ENCODE measurements at regions not wholly inside any gene's neighbourhood (a gene's known extent, or its start where the extent isn't known, plus 50 kb on each side); places are given as distances from the start of the nearest gene placed in this dataset.

- DNase-seq (ENCODE audit: low read depth), result no peak
Measured at GRCh38 chr4:153034681-153035080, 98.6 kb downstream of the FHDC1 start.

DNA sequence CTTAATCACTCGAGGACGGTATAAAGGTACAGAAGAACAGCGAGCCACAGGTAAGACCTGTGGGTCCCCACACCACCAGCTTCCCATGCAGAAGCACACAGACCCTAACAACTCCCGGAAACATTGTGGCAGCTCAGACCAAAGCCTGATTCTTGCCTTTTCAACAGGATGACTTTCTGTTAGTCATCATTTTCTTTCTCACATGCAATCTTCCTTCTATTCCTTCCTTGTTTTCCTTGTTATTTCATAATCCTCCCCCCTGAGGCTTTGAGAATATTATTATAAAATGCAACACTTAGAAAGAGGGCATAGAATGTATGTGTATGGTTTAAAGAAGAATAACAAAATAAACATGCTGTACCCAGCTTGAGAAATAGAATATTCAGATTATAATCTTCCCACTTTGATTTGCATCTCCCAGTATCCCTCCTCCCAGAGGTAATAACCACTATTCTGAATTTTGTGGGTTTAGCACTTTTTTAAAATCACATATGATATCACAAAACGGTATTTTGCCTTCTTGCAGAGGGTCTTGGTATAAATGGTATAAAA lies 100.9 kb downstream of the FHDC1 start:
- DNase-seq (ENCODE audit: low read depth), result peak; percentile 51

GRCh38 chr4:153038623-153039311 lies 102.6 kb downstream of the FHDC1 start:
- DNase-seq (ENCODE audit: low read depth), result no peak

- no peak for DNase-seq (ENCODE audit: low read depth)
Measured at GRCh38 chr4:153039542-153040185, 103.5 kb downstream of the FHDC1 start.

DNA sequence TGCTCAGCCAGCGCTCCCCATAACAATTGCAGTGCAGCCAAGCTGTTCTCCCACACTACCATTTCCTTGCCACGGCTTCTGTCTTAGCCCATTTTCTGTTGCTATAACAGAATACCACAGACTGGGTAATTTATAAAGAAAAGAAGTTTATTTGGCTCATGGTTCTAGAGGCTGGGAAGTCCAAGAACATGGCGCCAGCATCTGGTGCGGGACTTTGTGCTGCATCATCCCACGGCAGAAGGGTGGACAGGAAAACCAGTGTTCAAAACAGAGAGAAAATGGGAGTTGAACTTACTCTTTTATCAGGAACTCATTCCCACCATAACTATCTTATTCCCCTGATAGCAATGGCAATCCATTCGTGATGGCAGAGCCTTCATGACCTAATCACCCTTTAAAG lies 104.6 kb downstream of the FHDC1 start:
- no peak for DNase-seq (ENCODE audit: low read depth)

GRCh38 chr4:153044036-153044435 lies 107.9 kb downstream of the FHDC1 start:
- no peak for DNase-seq (ENCODE audit: low read depth)

DNA sequence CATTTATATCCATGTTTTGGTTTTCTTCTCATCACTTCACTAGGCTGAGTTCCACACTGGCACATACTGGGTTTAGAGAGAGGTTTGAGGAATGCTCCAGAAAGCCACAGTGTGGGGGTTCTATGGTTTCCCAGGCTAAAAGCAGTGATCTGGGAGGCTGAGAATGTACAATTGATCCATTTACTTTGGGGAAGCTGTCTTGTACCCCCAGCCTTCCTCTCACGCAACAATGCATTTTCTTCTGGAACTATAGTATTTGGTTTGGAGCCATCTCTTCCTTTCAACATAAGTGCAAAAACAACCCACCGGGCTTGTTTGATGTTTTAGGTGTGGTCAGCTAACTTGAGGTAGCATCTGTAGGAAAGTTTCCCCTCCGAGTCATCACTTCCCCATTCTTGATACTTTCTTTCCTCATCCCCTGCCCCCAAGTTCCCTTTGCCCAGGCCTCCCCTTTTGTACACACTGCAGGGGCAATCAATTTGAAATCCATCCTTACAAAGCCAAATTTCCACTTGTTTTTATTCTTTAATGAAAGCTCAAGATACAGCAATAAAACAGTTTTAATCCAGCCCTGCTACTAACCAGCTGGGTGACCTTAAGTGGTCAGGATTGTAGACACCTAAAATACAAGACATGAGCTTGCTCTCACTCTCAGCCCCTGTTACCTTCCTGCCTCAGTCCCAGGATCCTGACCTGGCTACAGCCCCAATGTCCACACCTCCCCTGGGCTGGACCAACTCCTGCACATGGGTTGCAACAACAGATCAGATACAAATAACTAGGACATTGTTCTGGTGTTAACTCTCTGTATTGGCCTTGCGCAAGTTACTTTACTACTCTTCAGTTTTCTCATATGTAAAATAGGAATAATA lies 109.2 kb downstream of the FHDC1 start:
- DNase-seq (ENCODE audit: low read depth), result no peak

GRCh38 chr4:153058671-153059060 lies 122.5 kb downstream of the FHDC1 start:
- no peak for DNase-seq (ENCODE audit: low read depth)

DNA sequence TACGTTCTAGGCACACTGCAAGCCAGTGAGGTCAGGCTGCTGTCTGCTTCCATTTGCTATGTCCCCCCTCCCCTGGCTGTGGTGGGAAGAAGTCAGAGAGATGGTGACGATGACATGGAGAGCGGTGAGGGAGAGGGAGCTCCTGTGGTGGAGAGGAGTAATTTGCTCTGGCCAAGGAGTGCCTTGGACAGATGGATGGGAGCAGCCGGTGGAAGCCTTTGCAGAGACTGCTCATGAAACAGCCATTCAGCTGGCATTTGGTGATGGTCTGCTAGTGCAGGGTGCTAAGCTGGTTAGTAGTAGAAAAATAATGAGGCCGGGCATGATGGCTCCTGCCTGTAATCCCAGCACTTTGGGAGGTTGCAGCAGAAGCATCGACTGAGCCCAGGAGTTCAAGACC lies 124.1 kb downstream of the FHDC1 start:
- DNase-seq (ENCODE audit: low read depth), result no peak

- DNase-seq (ENCODE audit: low read depth), result no peak
Measured at GRCh38 chr4:153061971-153062370, 125.8 kb downstream of the FHDC1 start.

DNA sequence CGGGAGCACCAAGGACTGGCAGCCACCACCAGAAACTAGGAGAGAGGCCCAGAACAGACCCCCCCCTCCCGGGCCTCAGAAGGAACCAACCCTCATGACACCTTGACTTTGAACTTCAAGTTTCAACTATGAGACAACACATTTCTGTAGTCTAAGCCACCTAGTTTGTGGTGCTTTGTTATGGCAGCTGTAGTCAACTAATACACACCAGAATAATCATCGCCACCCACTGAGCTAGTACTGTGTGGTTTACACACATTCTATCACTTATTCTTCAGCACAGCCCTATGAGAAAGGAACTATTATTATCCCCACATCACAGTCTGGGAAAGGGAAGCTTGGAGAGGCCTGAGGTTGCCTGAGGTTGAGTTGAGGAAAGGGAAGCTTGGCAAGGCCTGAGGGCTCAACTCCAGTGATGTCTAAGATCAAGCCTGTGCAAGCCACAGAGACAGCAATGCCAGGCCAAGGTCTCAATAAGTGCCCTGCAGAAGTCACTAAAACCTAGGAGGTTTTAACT lies 126.6 kb downstream of the FHDC1 start:
- DNase-seq (ENCODE audit: low read depth), result no peak

- no peak for DNase-seq (ENCODE audit: low read depth)
Measured at GRCh38 chr4:153063490-153063889, 127.4 kb downstream of the FHDC1 start.

DNA sequence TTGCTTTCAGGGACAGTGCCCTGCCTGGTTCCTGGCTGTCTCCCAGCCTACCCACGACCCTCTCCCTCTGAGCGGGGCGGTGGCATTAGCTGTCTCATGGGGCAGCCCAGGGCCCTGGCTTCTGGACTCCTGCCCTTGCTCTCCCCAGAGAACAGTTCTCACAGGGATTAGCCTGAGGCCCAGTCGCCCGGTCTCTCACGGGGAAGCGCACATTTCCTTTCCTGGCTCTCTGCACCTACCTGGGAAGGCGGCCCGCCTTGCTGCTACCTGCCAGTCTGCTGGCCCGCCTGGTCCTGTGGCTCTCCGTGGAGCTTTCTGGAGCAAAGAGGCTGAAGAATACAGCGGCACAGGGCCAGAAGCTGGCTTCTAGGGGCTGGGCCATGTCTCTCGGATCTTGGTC lies 128.4 kb downstream of the FHDC1 start:
- no peak for DNase-seq (ENCODE audit: low read depth)

- no peak for DNase-seq (ENCODE audit: low read depth)
Measured at GRCh38 chr4:153065276-153065675, 129.2 kb downstream of the FHDC1 start.

DNA sequence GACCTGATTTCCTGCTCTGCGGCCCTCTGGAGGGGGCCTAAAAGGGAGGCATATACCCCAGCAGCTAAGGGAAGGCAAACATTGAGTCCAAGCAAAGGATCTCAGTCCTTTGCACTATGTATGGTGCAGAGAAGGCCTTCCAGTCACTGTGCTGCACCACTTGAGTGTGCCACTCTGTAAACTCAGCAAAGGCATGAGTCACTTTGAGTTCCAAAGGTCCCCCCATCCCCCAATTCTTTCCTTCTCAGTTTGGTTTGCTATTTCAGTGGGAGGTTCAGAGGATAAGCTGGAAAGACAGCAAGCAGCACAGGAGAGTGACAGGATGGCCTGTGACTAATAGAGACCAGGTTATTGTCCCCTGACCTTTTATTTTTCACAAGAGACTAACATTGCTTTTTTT lies 131.3 kb downstream of the FHDC1 start:
- DNase-seq (ENCODE audit: low read depth), result peak; percentile 18

DNA sequence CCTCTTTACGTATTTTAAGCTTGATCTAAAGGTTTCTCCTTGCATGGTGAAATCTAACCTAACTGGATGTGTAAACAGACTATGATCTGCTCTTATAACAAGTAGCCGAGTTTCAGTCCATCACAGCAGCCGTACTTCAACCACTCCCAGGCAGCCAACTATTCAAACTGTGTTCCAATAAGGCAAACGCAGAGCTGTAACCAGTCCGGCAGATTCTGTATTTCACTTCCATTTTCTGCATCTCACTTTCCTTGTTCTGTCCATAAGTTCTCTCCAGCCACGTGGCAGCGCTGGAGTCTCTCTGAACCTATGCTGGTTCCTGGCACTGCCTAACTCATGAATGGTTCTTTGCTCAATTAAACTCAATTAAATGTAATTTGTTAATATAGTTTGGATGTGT lies 132.6 kb downstream of the FHDC1 start:
- DNase-seq (ENCODE audit: low read depth), result no peak

- DNase-seq (ENCODE audit: low read depth), result no peak
Measured at GRCh38 chr4:153071958-153072598, 132.2 kb upstream of the TRIM2 start.

- no peak for DNase-seq (ENCODE audit: low read depth)
Measured at GRCh38 chr4:153072661-153073060, 131.6 kb upstream of the TRIM2 start.

DNA sequence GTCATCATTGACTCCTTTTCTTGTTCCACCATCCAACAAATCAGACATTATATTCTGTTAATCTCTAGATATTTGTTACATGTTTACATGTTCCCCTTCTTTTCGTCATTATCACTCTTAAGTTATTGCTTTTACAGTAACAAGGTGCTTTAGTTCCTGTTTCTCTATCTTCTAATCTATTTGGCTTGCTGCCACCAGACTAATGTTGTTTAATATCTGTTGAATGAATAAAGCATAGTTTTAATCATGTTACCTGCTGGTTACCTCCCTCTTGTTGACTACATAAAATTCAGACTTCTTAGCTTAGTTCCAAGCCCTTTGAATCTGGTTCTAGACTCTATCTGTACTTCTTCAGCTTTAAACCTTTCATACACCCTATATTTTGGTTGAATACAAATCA lies 129.8 kb upstream of the TRIM2 start:
- no peak for DNase-seq (ENCODE audit: low read depth)

GRCh38 chr4:153074936-153075630 lies 129.2 kb upstream of the TRIM2 start:
- no peak for DNase-seq (ENCODE audit: low read depth)

DNA sequence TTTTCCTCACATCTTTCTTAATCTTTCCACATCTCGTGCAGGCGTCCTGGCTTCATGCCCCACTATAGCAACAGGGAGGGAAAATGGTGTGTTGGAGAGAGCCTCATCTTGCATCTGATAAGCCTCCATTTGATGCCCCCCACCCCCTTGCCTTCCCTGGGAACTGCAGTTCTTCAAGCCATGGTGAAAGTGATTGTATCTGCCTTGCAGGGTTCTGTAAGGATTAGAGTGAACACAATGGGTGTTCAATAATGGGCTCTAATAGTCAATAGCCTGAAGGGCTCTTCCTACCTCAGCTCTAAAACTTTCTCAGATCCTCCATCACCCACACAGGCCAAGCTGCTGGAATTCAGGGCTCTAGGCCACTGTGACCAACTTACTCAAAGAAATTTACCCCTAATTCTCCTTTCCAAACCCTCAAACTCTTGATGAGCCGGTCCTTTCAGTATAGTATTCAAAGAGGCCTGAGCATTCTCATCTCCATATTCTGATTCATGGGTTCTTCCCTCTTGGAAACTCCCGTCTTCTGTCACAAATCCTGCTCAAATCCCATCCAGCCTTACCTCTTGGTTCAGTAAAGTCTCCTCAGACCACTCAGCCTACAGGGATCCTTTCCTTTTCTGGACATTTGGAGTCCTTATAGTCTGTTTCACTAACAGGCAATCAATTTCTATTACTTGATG lies 128.3 kb upstream of the TRIM2 start:
- DNase-seq (ENCODE audit: low read depth), result no peak

Measured in stromal cell of bone marrow (primary cell).